Stomach (tissue), 8 donors: ENCODE measurements at regions not wholly inside any gene's neighbourhood (a gene's known extent, or its start where the extent isn't known, plus 50 kb on each side); places are given as distances from the start of the nearest gene placed in this dataset.

Experiments
- DNase-seq, 2 donors: peaks; one replicate each; pipeline versions ENCODE4 v3.0.0 to v3.0.0-alpha.2; 2013 to 2019
- H3K27ac ChIP-seq, 5 donors: fragments of 200-600 bp in 4 of 5; sonication (generic) in 4 of 5; one replicate each; pipeline ENCODE4 v1.5.1; 2013 to 2019; ENCODE audit warnings: mild to moderate bottlenecking in 1 of 5, moderate library complexity in 1 of 5
- H3K27me3 ChIP-seq, 3 donors: fragments of 200-600 bp; sonication (generic); one replicate each; pipeline ENCODE4 v1.5.1; 2017 to 2019; ENCODE audit warnings: mixed run types in 1 of 3
- H3K36me3 ChIP-seq, 4 donors: fragments of 200-600 bp; sonication (generic); 1 replicate in 3 of 4; 2 replicates in 1 of 4; pipeline ENCODE4 v1.5.1; 2016 to 2019
- H3K4me1 ChIP-seq, 4 donors: fragments of 200-600 bp; sonication (generic); one replicate each; pipeline ENCODE4 v1.5.1; 2016 to 2019
- H3K4me3 ChIP-seq, 4 donors: fragments of 200-600 bp; sonication (generic) in 3 of 4; one replicate each; pipeline ENCODE4 v1.5.1; 2016 to 2019; ENCODE audit warnings: mild to moderate bottlenecking in 1 of 4
- H3K9me3 ChIP-seq, 4 donors: fragments of 200-600 bp; sonication (generic); one replicate each; pipeline ENCODE4 v1.5.1; 2016 to 2019
- EP300 ChIP-seq: sonication (generic); formaldehyde crosslinking; IDR thresholded peaks from one replicate; pipeline ENCODE4 v1.6.1; 2017; ENCODE audit warnings: antibody characterized with exemption
- POLR2A ChIP-seq, 4 donors: fragments of 450-650 bp; IDR thresholded peaks; one replicate each; pipeline ENCODE4 v1.6.1; 2016; ENCODE audit warnings: antibody characterized with exemption in 4 of 4, control low read depth in 2 of 4, mild to moderate bottlenecking in 1 of 4, moderate library complexity in 1 of 4
- POLR2AphosphoS5 ChIP-seq, 3 donors: sonication (generic); formaldehyde crosslinking; IDR thresholded peaks; one replicate each; pipeline ENCODE4 v1.6.1; 2016; ENCODE audit warnings: antibody characterized with exemption in 3 of 3
- WGBS, 5 donors: extraction: QIAGEN DNeasy Blood & Tissue Kit in 3 of 5; methylation state at CpG; one replicate each; pipeline versions ENCODE4 v1.1.5 to v1.1.7; 2013 to 2018; 5-methylcytosine and 5-hydroxymethylcytosine counted together
- intact Hi-C: fragments of 100-400 bp; cut with DNase I; formaldehyde crosslinking; loops from one replicate; pipeline ENCODE4 v1.15.1; 2023; ENCODE audit warnings: low total_unique reads
- TF ChIP-seq, protein P1 (sequence below), 7 experiments: fragments of 450-650 bp in 4 of 7; fragments of 200-600 bp in 3 of 7; sonication (generic) in 3 of 7; IDR thresholded peaks; one replicate each; pipeline ENCODE4 v1.5.1; 2016 to 2019; ENCODE audit warnings: antibody characterized with exemption in 7 of 7, control low read depth in 2 of 7, mild to moderate bottlenecking in 1 of 7
- donor health status: healthy with polysubstance abuse.
- donor health status: Bipolar disorder and iron deficiency.
- donor health status: healthy.

DNA sequence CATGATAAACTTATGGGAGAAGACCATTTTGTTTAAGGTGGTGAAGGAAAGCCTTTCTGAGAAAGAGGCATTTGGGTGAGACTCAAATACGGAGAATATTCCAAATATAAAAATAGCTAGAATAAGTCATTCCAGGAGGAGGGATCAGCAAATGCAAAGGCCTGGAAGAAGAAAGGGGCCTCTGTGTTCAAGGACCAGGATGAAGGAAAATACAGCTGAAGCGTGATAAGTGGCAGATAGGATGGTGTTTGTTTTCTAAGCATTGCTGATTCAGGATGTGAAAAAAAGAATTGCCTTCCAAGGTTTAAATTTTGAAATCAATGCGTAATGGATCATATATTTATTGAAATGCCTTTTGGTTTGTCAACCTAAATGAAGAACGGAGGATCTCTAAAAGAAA lies 59.4 kb upstream of the CAST start:
- peaks cover 0 to 7% (median 0%) of the 10 kb centered on the region in 4 donors for H3K4me1 ChIP-seq
- WGBS, 5 donors, result 46 to 75% (median 56%) methylated on average over 4 of the region's 4 CpGs
- no peaks in the 10 kb centered on the region for H3K9me3 ChIP-seq
- TF ChIP-seq EP300 (no peak), POLR2A (IDR thresholded peaks at IDR 0.05) (no peak), POLR2AphosphoS5 (IDR thresholded peaks at IDR 0.05) (no peak)
- TF ChIP-seq, protein P1, sequence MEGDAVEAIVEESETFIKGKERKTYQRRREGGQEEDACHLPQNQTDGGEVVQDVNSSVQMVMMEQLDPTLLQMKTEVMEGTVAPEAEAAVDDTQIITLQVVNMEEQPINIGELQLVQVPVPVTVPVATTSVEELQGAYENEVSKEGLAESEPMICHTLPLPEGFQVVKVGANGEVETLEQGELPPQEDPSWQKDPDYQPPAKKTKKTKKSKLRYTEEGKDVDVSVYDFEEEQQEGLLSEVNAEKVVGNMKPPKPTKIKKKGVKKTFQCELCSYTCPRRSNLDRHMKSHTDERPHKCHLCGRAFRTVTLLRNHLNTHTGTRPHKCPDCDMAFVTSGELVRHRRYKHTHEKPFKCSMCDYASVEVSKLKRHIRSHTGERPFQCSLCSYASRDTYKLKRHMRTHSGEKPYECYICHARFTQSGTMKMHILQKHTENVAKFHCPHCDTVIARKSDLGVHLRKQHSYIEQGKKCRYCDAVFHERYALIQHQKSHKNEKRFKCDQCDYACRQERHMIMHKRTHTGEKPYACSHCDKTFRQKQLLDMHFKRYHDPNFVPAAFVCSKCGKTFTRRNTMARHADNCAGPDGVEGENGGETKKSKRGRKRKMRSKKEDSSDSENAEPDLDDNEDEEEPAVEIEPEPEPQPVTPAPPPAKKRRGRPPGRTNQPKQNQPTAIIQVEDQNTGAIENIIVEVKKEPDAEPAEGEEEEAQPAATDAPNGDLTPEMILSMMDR (IDR thresholded peaks at IDR 0.05), result no peak
- no peak for DNase-seq
- no peak overlapping the region for H3K4me3 ChIP-seq
- H3K27ac ChIP-seq, result no peak overlapping the region
- no peaks in the 10 kb centered on the region for H3K36me3 ChIP-seq
- intact Hi-C loops, result no loop called here
- H3K27me3 ChIP-seq, result no peaks in the 10 kb centered on the region

DNA sequence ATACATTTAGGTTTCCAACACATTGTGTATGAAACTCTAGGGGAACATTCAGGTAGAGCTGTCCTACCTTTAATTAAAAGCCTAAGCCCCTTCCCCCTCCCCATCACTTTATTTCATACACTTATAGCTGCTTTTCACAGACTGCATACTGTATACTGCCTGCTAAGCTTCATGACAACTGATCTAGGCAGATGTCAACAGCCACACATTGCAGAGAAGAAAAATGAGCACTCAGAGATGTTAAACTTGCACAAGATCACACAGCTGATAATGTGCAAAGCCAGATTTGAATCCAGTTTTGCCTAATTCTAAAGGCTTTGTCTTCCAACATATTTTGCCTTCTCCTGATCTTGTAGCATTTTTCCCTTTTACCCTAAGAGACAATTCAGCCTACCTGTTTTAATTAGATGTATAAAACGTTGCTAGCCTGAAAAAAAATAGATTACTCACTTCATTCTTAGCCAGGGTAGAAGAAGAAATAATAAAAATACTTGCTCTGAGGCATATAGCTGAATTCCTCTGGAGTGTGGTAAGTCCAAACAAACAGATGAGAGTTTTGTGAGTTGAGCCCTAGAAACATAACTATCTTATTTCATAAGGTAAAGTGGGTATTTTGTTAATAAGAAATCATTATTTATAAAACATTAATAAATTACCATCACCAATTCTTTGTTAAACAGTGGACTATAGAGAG lies 56.9 kb upstream of the CAST start:
- TF ChIP-seq EP300 (no peak), POLR2AphosphoS5 (IDR thresholded peaks at IDR 0.05) (no peak), POLR2A (IDR thresholded peaks at IDR 0.05) (no peak)
- TF ChIP-seq, protein P1 (IDR thresholded peaks at IDR 0.05), result no peak
- intact Hi-C loops, result no loop called here
- 46 to 69% (median 62%) methylated on average over 1 of the region's 1 CpG for WGBS, 5 donors

DNA sequence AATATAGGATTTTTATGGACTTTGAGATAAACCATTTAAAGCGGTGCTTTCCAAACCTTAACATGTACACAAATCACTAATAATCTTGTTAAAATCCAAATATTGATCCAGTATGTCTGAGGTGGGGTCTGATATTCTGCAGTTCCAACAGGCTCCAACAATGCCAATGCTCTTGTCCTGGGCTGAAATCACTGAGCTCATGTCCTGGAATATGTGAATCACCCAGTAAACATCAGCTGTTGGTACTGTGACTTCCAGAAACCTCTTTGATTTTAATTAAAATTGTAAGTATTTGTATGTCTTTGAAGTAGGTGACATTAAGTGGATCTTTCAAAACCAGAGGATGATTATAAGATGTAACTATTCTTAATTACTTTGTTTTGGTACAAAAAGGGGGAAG lies 52.8 kb upstream of the CAST start:
- no peak overlapping the region for H3K27ac ChIP-seq

More for the DNA sequence above, 56.9 kb upstream of the CAST start:
- DNase-seq, result no peak
- no peak overlapping the region for H3K4me3 ChIP-seq
- no peak overlapping the region for H3K27ac ChIP-seq
- no peaks in the 10 kb centered on the region for H3K36me3 ChIP-seq
- no peaks in the 10 kb centered on the region for H3K27me3 ChIP-seq
- H3K4me1 ChIP-seq, result peaks cover 0 to 7% (median 0%) of the 10 kb centered on the region in 4 donors
- H3K9me3 ChIP-seq, result no peaks in the 10 kb centered on the region

GRCh38 chr5:96610747-96611146 lies 51.4 kb upstream of the CAST start:
- no peaks in the 10 kb centered on the region for H3K36me3 ChIP-seq
- no peak for DNase-seq
- TF ChIP-seq, protein P1 (IDR thresholded peaks at IDR 0.05), result no peak
- TF ChIP-seq POLR2AphosphoS5 (IDR thresholded peaks at IDR 0.05), result no peak
- 85 to 91% (median 87%) methylated on average over 4 of the region's 4 CpGs for WGBS, 5 donors
- H3K27me3 ChIP-seq, result no peaks in the 10 kb centered on the region
- intact Hi-C loops, result loop anchor here (10.0 kb wide), 1 partner anchor 74 kb away; no protein-coding TSS in a partner anchor
- no peak overlapping the region for H3K4me3 ChIP-seq
- H3K9me3 ChIP-seq, result no peaks in the 10 kb centered on the region
- peaks cover 0 to 16% (median 6%) of the 10 kb centered on the region in 4 donors for H3K4me1 ChIP-seq
- no peak overlapping the region for H3K27ac ChIP-seq

More for the DNA sequence above, 52.8 kb upstream of the CAST start:
- H3K27me3 ChIP-seq, result no peaks in the 10 kb centered on the region
- H3K36me3 ChIP-seq, result no peaks in the 10 kb centered on the region
- intact Hi-C loops, result no loop called here
- WGBS, 5 donors, result 0 to 98% (median 88%) methylated on average over 1 of the region's 1 CpG
- no peaks in the 10 kb centered on the region for H3K9me3 ChIP-seq
- no peak for TF ChIP-seq POLR2AphosphoS5 (IDR thresholded peaks at IDR 0.05)
- no peak for DNase-seq
- H3K4me1 ChIP-seq, result peaks cover 0 to 9% (median 4%) of the 10 kb centered on the region in 4 donors
- H3K4me3 ChIP-seq, result no peak overlapping the region

GRCh38 chr5:96611946-96612345 lies 50.2 kb upstream of the CAST start:
- Histone ChIP-seq H3K27ac (no peak overlapping the region), H3K4me3 (no peak overlapping the region), H3K27me3 (no peaks in the 10 kb centered on the region), H3K4me1 (peaks cover 0 to 16% (median 6%) of the 10 kb centered on the region in 4 donors), H3K36me3 (no peaks in the 10 kb centered on the region), H3K9me3 (no peaks in the 10 kb centered on the region)
- WGBS, 5 donors, result 22 to 74% (median 64%) methylated on average over 2 of the region's 2 CpGs
- intact Hi-C loops, result loop anchor here (10.0 kb wide), 1 partner anchor 73 kb away; no protein-coding TSS in a partner anchor
- no peak for DNase-seq
- TF ChIP-seq POLR2A (IDR thresholded peaks at IDR 0.05) (no peak), EP300 (no peak), POLR2AphosphoS5 (IDR thresholded peaks at IDR 0.05) (no peak)
- TF ChIP-seq, protein P1 (IDR thresholded peaks at IDR 0.05), result no peak
